ENCODE measurements at regions not wholly inside any gene's neighbourhood (a gene's known extent, or its start where the extent isn't known, plus 50 kb on each side); places are given as distances from the start of the nearest gene placed in this dataset.

DNA sequence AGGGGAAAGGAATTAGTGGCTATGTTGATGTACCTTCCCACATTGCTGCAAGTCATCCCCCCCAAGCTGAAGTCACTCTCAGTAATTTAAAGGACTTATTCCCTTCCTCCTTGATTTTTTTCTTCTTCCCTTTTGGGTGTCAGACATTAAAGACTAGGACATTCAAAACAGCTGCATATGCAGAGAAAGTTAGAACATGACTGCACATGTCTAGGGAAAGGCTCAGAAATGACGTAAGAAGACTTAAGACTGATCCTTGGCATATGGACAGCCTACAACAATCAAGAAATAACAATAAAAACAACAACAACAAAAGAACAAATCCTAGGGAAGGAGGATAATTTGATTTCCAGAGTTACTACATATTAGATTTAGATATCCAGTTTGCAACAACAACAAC is 997.5 kb downstream of the TLE4 start:
- no peak for DNase-seq

DNA sequence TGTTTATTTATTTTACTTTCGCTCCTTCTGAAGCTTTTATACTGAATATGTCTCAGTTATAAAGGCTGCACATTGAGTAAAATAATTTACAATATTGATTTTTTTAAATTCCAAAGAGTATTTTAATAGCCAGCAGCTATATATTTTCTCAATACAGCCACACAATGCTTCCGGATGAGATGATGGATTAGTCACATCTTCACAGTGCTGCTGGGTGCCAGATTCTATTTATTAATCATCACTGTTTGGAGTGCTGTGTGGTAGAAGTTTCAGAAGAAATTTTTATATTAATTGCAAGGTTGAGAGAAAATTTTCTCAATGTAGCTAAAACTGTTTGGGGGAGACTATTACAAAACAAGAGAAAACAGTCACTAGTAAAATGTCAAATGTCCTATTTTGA is 989.8 kb downstream of the TLE4 start:
- no peak for DNase-seq

DNA sequence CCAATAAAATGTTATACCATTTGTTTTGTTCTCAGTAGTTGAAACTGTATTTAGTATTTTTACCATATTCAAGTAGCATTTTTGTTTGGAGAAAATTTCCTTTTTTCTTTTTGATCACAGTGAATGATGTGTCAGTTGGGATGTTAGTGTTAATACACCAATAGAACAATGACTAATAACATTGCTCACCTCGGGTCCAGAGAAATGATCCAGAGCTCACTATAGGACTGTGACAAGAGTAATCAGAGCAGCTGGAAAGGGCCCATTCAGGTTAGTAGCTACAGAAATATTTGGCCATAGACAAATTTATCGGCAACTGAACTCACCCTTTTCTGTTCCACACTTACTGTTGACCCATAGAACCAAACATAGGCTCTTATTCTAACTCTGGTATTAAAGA is 989.2 kb downstream of the TLE4 start:
- no peak for DNase-seq

DNA sequence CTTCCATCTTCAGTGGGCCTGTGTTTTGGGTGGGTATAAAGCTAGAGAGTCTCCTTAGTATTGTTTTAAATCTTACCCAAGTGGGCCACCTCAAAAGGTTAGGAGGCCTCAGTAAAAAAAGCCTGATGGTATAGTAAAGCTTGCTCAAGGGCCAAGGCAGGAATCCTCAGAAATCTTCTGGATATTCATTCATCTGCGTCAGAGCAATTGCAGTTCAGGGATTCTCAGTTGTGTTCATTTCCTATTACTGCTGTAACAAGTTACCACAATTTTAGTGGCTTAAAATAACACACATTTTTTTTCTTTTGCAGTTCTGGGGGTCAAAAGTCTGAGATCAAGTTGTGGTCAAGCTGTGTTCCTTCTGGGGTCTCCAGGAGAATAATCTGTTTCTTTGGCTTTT is 985.5 kb downstream of the TLE4 start:
- DNase-seq, result no peak

DNA sequence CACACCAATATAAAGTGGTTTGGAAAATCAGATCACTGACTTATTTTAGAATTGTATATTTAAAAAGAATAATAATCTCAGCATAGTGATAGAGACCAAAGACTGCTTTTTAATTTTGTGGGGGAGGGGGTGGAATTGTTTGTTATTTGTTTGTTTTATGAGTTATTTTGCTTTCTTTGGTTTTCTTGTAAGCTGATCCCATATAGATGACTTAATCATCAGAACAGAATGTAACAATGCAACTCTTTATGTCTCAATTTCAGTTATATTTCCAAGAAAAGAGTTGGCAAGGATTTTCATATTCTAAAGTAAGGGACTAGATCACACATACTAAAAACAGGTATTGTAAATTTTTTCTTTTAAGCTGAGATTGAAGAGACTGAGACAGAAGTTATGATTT is 984.9 kb downstream of the TLE4 start:
- no peak for DNase-seq

DNA sequence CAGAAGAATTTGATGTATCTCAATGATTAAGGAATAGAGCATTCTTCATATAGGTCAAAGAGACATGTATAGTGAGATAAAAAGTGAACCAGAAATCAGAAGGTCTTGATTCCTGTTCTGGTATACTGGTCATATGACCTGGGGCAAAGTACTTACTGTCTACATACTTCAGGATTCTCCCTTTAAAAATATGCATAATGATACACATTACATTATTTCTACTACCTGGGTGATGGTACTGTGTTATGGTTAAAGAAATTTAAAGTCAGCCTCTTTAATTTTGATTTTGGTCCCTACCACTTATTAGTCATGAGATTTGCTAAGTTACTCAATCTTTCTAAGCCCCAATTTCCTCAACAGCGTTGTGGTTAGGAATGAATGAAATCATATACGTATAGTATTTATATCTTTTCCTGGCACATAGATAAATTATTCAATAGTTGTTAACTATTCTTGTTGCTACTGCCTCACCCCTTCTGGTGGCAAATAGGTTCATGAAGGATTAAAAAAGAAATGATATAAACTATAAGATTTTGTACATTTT is 984.1 kb downstream of the TLE4 start:
- DNase-seq, result no peak

DNA sequence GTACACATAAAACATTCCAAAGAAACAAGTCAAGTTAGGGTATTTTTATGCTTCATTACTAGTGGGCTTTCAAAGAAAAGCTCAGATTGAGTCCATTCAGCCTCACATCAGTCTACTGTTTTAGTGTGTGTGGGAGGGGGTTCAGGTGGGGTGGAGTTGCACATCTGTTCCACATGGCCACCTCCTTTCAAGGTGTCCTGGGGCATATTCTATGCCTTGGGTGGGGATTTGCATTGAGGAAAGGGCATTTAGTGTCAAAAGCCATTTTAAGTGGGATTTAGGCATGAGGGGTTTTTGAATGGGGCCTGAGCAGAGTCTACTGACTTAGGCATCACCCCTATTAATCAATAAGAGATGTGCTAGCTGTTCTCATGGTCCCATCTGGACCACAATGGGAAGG is 983.1 kb downstream of the TLE4 start:
- DNase-seq, result no peak

DNA sequence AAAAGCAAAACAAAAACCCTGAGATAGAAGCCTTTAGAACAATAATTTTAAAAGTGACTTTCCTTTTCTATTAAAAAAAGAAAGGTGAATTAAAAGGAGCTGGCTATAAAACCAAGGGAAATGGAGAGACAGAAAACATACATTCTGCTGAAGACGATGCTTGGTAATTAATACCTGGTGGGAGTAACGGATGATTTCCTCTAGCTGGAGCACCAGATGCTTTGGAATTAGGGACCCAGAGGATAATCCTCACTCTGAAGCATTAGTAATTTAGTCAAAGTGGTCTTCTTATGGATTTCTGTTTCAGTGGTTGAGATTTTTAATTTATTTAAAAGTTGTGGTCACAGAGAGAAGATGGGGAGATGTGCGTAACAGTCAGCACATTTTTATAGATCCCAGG is 982.5 kb downstream of the TLE4 start:
- no peak for DNase-seq

DNA sequence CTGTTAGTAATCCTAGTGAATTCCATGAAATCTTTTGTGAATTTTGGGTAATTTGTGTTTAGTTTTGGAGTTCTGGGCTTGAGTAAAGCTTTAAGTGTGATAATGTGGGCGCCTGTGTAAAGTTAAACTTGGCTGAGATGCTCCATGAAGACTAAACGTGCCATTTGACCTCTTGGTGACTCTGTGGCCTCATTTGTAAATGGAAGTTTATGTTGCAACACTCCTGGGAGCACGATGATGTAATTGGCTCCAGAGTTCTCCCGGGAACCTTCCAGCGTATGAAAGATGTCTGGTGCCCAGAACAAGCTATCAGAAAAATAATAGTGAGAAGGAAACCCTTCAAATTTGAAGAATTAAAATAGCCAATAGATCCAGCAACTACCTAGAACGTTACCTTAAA is 981.2 kb downstream of the TLE4 start:
- no peak for DNase-seq

DNA sequence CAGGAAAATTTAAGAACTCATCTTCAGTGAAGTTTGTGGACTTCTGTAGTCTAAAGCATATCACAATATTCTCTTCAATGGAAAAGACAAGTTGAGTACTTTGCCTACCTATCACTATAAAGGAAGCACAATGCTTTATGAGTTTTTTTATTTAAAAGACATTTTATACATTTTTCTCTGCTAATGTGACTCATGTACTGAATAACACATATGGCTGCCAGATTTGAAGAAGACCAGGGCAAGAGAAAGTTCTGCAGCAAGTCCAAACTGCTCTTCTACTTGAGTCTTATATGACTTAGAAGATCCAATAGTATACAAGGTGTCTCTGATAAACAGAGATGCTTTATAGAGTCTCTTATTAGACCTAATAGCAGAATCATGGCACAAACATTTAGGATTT is 978.4 kb downstream of the TLE4 start:
- DNase-seq, result no peak

DNA sequence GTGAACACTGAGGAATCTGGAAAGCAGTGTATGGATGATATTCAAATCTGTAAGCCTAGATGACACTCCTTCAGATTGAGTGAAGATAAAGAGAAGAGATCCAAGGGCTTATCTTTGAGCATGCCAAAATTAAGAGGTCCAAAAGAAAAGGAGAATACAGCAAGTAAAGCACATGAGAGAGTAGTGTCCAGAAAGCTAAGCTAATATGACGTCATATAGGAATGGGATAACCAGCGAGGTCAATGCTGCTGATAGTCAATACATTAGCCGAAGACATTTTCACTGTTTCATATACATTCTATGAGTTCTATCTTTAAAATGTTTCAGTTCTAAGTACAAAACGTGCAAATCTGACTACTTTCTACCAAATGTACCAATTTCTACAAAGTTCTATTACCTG is 975.8 kb downstream of the TLE4 start:
- no peak for DNase-seq

DNA sequence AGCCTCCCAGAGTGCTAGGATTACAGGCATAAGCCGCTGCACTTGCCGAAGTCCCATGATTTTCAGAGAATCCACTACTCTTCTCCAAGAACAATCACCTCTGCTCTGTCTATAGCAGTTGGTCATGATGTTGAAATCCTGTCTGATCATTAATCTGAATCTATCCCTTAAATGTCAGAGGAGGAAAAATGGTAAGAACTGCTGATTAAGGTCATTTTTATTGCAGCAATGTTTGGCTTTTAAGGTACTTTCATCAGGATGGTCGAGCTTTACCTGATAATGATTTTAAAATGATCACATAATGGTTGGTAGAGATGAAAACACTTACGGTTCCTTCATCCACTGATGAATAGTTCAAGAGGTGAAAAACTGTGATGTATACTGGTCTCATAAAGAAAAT is 968.6 kb downstream of the TLE4 start:
- DNase-seq, result no peak

DNA sequence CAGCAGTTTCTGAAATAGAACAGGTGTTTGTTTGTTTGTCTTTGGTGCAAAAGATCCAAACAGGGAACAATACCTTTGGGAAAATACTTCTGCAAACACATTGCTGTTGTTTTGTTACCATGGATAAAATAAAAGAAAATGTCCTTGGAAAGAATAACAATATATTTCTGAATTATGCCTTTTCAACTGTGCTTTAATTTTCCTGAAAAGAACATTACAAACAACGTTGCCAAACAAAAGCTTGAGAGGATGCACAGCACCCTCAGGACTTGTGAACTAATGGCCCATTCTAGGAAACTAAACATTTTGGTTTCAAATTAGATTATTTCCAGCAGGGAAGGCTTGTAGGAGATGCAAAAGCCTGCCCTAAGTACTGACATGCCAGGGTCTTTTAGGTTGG is 967.2 kb downstream of the TLE4 start:
- DNase-seq, result no peak

DNA sequence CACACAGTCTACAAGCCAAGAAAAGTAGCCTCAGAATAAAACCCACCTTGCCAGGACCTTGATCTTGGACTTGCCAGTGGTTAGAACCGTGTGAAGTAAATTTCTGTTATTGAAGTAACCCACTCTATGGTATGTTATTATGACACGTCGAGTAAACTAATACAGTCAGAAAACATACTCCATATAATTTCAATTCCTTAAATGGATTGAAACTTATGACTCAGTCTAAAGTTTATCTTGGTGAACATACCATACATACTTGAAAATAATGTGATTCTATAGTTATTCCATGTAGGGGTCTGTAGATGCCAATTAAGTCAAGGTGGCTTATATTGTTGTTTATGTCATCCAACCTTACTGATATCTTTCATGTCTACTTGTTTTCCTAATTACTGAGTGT is 950.7 kb downstream of the TLE4 start:
- DNase-seq, result no peak

DNA sequence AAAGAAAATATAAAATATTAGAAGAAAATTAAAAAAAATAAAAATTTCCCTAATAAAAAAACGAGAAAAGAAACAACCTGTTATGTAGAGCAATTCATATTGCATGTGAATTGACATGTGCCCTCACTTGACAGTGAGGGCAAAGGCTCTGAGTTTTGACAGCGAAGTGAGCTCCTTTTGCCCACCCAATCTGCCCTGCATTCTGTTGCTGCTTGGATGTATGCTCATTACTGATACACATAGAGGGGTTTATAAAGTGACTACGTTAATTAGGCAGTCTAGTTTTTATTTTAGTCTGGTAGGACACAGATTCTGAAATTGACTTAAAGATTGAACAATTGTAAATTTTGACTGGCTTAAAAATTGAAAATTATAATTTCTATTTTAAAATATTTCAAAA is 949.4 kb downstream of the TLE4 start:
- no peak for DNase-seq

DNA sequence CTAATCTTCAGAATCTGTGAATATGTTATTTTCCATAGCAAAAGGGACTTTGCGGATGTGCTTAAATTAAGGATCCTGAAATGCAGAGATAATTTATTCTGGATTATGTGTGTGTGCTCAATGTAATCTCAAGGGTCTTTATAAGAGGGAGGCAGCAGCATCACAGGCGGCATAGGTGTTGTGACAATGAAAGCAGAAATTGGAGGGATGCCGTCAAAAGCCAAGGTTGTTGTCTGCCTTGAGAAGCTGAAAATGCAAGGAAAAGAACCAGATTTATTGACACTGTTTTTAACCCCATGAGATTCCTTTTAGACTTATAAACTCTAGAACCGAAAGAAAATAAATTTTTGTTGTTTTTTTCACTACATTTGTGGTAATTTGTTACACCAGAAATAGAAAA is 948.5 kb downstream of the TLE4 start:
- no peak for DNase-seq

DNA sequence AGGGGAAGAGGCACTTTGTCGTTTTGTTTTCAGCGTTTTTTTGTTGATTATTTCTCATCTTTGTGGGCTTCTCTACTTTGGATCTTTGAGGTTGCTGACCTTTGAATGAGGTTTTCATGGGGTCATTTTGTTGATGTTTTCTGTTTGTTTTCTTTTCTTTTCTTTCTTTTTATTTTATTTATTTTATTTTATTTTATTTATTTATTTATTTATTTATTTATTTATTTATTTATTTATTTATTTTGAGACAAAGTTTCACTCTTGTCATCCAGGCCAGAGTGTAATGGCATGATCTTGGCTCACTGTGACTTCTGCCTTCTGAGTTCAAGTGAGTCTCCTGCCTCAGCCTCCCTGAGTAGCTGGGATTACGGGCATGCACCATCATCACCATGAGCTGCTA is 946.7 kb downstream of the TLE4 start:
- DNase-seq, result no peak

DNA sequence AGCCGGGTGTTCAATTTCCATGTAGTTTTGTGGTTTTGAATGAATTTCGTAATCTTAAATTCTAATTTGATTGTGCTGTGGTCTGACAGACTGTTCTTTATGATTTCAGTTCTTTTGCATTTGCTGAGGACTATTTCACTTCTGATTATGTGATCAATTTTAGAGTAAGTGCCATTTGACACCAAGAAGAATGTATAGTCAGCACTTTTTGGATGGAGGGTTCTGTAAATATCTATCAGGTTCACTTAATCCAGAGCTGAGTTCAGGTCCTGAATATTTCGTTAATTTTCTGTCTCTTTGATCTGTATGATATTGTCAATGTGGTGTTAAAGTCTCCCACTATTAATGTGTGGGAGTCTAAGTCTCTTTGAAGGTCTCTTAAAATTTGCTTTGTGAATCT is 944.9 kb downstream of the TLE4 start:
- no peak for DNase-seq

DNA sequence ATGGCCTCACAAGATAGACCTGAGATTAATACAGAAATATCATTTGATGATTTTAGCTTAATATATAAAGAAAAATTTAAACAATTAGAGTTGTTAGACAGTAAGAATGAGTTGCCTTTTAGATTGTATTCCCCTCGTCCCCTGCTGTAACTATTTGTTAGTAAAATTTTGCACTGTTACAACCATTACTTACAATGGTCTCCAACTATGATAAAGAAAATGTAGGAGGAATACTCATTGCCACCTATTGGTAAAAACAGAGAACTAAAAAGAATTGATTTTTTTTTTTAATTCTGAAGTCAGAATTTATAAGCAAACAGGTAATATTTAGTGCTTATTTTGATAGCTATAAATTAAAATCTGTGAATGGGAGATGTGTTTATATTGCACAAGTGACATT is 937.6 kb downstream of the TLE4 start:
- no peak for DNase-seq

DNA sequence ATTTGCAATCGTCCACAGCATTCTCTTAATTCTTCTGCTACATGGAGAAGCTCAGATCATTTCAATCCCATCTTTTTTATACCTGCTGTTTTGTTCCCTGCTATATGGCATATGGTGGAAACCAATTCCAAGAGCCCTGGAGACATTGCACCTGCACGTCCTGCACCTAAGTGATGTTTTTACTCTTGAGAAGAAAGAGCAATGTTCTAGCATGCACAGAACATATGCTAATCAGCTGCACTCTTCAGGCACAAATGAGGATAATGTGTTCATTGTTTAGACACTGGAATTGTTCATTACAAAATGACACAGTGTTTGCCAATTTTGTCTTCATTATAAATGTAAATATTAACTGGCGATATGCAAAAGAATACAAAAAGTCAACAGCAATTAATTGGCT is 935.8 kb downstream of the TLE4 start:
- DNase-seq, result no peak

DNA sequence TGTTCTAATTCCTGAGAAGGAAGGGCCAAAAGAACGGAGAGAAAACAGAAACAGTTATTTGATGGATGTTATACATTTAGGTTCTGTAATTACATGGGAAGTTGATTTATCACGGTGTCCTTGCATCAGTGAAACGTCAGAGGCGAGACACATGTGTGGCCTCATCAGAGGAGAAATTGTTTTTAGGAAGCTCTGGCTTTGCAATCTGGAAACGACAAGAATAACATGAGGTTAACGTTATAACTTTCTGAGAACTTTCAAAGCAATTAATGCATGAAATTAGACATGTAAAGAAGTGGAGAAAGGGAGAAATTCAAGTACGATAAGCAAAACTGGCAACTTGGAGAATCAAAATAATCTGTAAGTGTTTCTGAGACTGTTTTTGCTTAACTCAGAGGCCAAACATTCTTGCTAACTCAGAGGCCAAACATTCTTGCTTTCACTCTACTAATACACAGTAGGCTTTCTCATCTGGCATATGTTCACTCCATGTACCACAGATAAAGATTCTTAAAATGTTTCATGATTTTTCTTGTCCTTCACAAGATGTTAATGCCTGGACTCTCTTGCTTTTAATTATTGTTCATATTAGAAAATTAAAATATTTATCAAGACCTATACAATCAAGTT is 933.0 kb downstream of the TLE4 start:
- no peak for DNase-seq

DNA sequence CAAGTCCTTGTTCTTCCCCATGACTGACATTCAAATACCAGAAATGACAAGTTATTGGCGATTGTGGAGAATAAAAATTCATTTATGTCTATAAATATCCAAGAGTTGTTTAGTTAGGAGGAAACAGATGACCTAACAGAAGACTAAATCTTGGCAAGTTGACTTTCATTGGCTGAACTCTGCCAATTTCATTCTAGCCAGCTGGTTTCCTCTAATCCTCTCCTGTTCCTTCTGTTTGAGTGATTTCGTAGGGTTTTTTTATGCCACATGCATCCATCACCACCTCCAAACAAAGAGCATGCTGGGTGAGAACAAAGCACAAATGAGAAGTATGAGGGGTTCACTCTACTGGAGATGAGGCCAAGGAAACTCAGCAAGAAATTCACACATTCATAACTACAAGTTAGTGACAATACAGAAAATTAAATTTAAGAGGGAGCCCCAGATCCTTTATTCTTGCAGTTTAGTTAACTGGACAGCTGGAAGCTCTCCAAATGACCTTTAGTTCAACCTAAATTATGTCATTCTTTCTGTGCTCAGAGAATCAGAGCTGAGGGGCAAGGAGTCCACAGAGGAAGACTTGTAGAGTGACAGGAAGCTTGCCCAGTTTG is 932.0 kb downstream of the TLE4 start:
- DNase-seq, result no peak

DNA sequence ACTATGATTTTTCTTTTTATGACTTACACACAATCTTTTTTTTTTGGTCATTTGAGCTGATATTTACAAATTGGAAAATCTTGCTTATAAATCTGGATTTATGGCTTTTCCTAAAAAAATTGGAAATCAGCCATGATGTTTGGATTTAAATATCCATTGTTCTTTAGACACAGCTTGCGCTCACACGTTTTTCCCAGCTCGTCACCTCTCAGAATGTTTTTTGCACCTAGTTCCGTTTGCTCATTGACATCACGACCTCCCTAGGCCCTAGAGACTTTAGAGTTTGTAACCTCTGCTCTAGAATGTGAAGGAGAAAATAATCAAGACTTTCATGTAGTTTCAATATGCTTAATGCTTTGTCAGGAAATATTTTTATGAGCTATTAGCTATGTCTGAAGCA is 930.5 kb downstream of the TLE4 start:
- DNase-seq, result no peak

DNA sequence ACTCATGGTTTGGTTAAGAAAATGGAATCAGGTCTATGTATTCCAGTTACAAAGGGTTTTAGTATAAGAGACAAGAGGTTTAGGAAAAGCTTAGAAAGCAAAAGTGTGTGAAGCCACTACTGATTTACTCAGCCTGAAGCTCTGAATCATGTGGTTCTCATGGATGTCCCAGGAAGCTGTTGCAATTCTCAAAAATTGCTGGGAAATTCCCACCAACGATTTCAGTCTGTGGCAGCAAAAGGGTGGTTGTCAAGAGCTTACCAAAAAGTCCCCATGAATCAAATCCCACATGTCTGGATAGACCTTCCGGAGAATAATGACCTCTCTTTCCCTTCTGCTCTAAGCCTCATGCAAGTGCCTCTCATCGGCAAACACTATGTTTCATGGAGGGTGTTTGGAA is 929.9 kb downstream of the TLE4 start:
- no peak for DNase-seq

DNA sequence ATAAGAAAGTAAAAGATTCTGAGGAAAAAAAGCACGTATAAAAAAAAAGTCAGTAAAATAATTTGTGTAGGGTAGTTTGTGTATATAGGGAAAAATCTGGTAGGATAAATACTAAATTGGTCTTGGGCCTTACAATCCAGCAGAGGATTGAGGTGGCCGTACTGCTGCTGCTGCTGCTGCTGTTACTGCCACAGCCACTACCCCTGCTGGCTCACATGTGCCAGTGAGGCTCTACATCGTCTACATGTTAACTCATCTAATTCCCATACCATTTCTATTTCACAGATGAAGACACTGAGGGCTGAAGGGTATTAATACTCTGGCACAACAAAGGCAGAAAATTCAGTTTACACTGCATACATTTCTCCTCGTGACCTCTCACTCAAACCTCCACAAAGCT is 928.5 kb downstream of the TLE4 start:
- DNase-seq, result no peak

All from effector CD8-positive, alpha-beta T cell (primary cell).